ENCODE measurements at regions not wholly inside any gene's neighbourhood (a gene's known extent, or its start where the extent isn't known, plus 50 kb on each side); places are given as distances from the start of the nearest gene placed in this dataset.

GRCh38 chr14:51333901-51334521 lies 94.0 kb downstream of the TMX1 start (continued):
- TF ChIP-seq CEBPB (IDR thresholded peaks at IDR 0.05; ENCODE audit: low read depth, low read length) (no peak), NRF1 (IDR thresholded peaks at IDR 0.05; ENCODE audit: low read depth, low read length) (no peak), KDM1A (IDR thresholded peaks at IDR 0.05; ENCODE audit: borderline replicate concordance, low read length) (no peak), E2F6 (IDR thresholded peaks at IDR 0.05) (no peak)

All from H1 (cell line).